IMR-90 (cell line): ENCODE measurements at regions not wholly inside any gene's neighbourhood (a gene's known extent, or its start where the extent isn't known, plus 50 kb on each side); places are given as distances from the start of the nearest gene placed in this dataset.

ENCODE experiments used
- CEBPB ChIP-seq: IDR thresholded peaks from 2 replicates; pipeline ENCODE4 v1.6.1; 2012; ENCODE audit warnings: low read depth, low read length, improper control_type of control experiment
- CHD1 ChIP-seq: IDR thresholded peaks from 2 replicates; pipeline ENCODE4 v1.6.1; 2012; ENCODE audit warnings: low read depth, low read length, improper control_type of control experiment
- CTCF ChIP-seq: conservative IDR thresholded peaks from 2 replicates; pipeline ENCODE4 v1.5.1; 2012; ENCODE audit warnings: mild to moderate bottlenecking, low read depth, low read length, improper control_type of control experiment
- ELK1 ChIP-seq: fragments of 150-350 bp; IDR thresholded peaks from 2 replicates; pipeline ENCODE4 v1.6.1; 2016; ENCODE audit warnings: low read depth, mild to moderate bottlenecking, low read length, moderate library complexity, borderline replicate concordance
- MAFK ChIP-seq: IDR thresholded peaks from 2 replicates; pipeline ENCODE4 v1.6.1; 2012; ENCODE audit warnings: low read depth, low read length, improper control_type of control experiment
- MAZ ChIP-seq: IDR thresholded peaks from 2 replicates; pipeline ENCODE4 v1.6.1; 2012; ENCODE audit warnings: low read depth, mild to moderate bottlenecking, low read length, improper control_type of control experiment, moderate library complexity, borderline replicate concordance
- NFE2L2 ChIP-seq: fragments of 150-350 bp; IDR thresholded peaks from 2 replicates; pipeline ENCODE4 v1.6.1; 2016; ENCODE audit warnings: low read depth, mild to moderate bottlenecking, low read length
- POLR2A ChIP-seq: IDR thresholded peaks from 2 replicates; pipeline ENCODE4 v1.6.1; 2012; ENCODE audit warnings: mild to moderate bottlenecking, low read depth, low read length
- RAD21 ChIP-seq: IDR thresholded peaks from 2 replicates; pipeline ENCODE4 v1.6.1; 2012; ENCODE audit warnings: low read length, improper control_type of control experiment
- RFX5 ChIP-seq: IDR thresholded peaks from 2 replicates; pipeline ENCODE4 v1.8.0; 2012; ENCODE audit warnings: low read depth, mild to moderate bottlenecking, low read length, moderate library complexity
- SMC3 ChIP-seq: fragments of 150-350 bp; IDR thresholded peaks from 2 replicates; pipeline ENCODE4 v1.6.1; 2016; ENCODE audit warnings: low read depth, mild to moderate bottlenecking, antibody characterized with exemption, low read length, moderate library complexity
- USF2 ChIP-seq: fragments of 150-350 bp; IDR thresholded peaks from 2 replicates; pipeline ENCODE4 v1.6.1; 2017; ENCODE audit warnings: mild to moderate bottlenecking, antibody characterized with exemption, low read length, low read depth

- TF ChIP-seq POLR2A (no peak), CTCF (no peak), CHD1 (no peak), SMC3 (no peak), USF2 (no peak), RFX5 (no peak), MAFK (no peak), ELK1 (no peak), NFE2L2 (no peak), CEBPB (no peak), RAD21 (no peak), MAZ (no peak)
These were observed 268.4 kb upstream of the ROBO1 start for GRCh38 chr3:80036176-80036575.
